ENCODE measurements at regions not wholly inside any gene's neighbourhood (a gene's known extent, or its start where the extent isn't known, plus 50 kb on each side); places are given as distances from the start of the nearest gene placed in this dataset.
A peak's percentile ranks its signal among the peaks of the same experiment; 100 is the strongest.

GRCh38 chr16:74169687-74170376 is 126.8 kb upstream of the PSMD7 start:
- DNase-seq (ENCODE audit: low read depth in 3 of 3), result no peak

GRCh38 chr16:74169066-74169465 is 127.5 kb upstream of the PSMD7 start:
- DNase-seq (ENCODE audit: low read depth in 3 of 3), result no peak

GRCh38 chr16:74168445-74168844 is 128.2 kb upstream of the PSMD7 start:
- no peak for DNase-seq (ENCODE audit: low read depth in 3 of 3)

- DNase-seq (ENCODE audit: low read depth in 3 of 3), result no peak
These were observed 130.2 kb upstream of the PSMD7 start for GRCh38 chr16:74166456-74166855.

DNA sequence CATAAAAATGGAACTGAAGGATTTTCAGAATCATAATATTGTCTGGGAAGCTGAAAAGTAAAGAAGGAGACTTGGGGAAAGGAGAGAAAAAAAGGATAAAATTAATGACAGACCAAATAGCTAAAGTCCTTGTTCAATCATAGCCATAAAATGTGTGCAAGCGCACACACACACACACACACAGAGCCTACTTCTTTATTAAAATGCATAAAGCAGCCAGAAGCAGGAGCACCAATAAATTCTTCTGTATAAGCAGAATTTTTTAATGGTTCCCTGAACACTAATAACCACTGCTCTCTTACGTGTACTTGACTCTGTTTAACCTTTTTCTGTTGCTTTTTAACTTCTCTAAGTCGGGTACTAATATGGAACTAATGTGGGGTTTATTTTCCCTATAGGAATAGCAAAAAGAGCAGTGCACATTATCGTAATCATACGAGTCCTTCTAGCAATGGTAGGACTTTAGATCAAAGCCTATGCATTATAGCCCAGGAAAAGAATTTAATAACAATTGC is 131.0 kb upstream of the PSMD7 start:
- no peak for DNase-seq (ENCODE audit: low read depth in 3 of 3)

- DNase-seq (ENCODE audit: low read depth in 3 of 3), result no peak
These were observed 135.9 kb upstream of the PSMD7 start for GRCh38 chr16:74160759-74161158.

- no peak for DNase-seq (ENCODE audit: low read depth in 3 of 3)
These were observed 142.8 kb upstream of the PSMD7 start for GRCh38 chr16:74153773-74154172.

DNA sequence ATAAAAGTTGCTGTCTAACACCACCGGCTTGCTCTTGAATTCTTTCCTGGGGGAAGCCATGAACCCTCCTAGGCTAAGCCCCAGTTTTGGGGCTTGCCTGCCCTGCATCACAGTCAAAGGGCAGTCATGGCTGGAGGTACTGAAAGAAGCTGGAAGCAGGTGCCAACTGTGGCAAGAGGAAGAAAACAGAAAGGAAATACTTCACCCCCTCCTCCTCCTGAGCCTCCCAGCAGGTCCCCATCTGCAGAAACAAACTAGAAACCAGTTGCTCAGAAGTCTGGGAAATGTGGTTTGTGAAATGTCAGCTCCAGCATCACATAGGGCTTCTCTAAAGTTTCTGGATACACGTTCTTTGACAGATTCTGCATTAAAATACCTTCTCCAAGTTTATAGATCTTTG is 150.0 kb upstream of the PSMD7 start:
- DNase-seq (ENCODE audit: low read depth in 3 of 3), result no peak

DNA sequence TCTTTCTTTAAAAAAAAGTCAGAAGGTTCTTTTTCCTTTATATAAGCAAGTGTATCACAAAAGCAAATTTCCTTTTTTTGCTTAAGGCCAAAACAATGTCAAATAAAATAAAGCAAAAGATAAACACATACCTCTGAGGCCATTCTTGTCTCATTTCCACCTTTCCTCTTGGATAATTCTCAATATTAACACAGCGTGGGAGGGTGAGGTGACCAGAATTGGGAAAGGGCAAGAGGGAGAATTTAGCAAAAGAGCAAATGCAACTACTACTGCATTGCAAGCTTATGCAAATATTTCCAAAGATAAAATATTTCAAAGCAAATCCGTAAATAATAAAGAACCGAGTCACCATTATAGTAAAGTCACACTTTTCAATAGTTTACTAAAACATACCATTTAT is 153.4 kb upstream of the PSMD7 start:
- DNase-seq (ENCODE audit: low read depth in 3 of 3), result no peak

- no peak for DNase-seq (ENCODE audit: low read depth in 3 of 3)
These were observed 155.6 kb upstream of the PSMD7 start for GRCh38 chr16:74141015-74141414.

GRCh38 chr16:74140557-74140956 is 156.1 kb upstream of the PSMD7 start:
- no peak for DNase-seq (ENCODE audit: low read depth in 3 of 3)

GRCh38 chr16:74123826-74124225 is 172.8 kb upstream of the PSMD7 start:
- DNase-seq (ENCODE audit: low read depth in 3 of 3), result no peak

- DNase-seq (ENCODE audit: low read depth in 3 of 3), result no peak
These were observed 173.4 kb upstream of the PSMD7 start for GRCh38 chr16:74123195-74123594.

- DNase-seq (ENCODE audit: low read depth in 3 of 3), result no peak
These were observed 178.8 kb upstream of the PSMD7 start for GRCh38 chr16:74117798-74118197.

DNA sequence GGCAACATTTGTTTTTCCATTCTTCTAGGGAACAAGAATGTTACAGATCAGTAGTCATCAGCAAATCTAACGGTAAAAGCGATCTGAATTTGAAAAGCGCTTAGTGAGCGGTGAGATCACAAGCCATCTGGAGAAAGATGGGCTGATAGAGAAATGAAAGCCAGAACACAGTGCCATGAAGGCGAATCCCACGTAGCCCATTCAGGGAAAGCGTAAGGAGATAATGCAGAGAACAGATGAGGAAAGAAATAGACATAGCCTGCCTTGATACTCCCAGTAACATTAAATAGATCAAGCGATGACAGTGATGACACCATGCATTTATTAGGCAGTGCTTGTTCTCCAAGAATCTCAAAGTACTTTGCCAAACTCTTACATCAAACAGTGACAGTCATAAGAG is 183.1 kb upstream of the PSMD7 start:
- DNase-seq (ENCODE audit: low read depth in 3 of 3), result no peak

DNA sequence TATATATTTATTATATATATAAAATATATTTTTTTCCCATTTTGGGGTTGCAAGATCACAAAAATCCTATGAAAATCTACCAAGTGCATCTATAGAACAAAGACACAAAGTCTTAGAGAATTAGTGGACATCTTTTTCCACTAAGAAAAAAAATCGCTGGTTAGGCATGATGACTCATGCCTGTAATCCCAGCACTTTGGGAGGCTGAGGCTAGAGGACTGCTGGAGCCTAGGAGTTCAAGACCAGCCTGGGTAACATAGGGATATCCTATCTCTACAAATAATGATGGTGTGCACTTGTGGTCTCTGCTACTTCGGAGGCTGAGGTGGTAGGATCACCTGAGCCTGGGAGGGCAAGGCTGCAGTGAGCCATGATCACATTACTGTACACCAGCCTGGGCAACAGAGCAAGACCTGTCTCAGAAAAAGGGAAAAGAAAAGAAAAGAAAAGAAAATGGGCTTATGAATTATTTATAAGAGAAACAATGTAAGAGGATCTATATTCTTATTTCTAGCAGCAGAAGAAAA is 185.1 kb upstream of the PSMD7 start:
- no peak for DNase-seq (ENCODE audit: low read depth in 3 of 3)

- DNase-seq (ENCODE audit: low read depth in 3 of 3), result peak in 2 of 3 experiments; percentile 3 to 20
These were observed 188.6 kb upstream of the PSMD7 start for GRCh38 chr16:74107795-74108610.

- no peak for DNase-seq (ENCODE audit: low read depth in 3 of 3)
These were observed 192.6 kb upstream of the PSMD7 start for GRCh38 chr16:74104022-74104421.

- DNase-seq (ENCODE audit: low read depth in 3 of 3), result no peak
These were observed 195.1 kb upstream of the PSMD7 start for GRCh38 chr16:74101379-74102137.

DNA sequence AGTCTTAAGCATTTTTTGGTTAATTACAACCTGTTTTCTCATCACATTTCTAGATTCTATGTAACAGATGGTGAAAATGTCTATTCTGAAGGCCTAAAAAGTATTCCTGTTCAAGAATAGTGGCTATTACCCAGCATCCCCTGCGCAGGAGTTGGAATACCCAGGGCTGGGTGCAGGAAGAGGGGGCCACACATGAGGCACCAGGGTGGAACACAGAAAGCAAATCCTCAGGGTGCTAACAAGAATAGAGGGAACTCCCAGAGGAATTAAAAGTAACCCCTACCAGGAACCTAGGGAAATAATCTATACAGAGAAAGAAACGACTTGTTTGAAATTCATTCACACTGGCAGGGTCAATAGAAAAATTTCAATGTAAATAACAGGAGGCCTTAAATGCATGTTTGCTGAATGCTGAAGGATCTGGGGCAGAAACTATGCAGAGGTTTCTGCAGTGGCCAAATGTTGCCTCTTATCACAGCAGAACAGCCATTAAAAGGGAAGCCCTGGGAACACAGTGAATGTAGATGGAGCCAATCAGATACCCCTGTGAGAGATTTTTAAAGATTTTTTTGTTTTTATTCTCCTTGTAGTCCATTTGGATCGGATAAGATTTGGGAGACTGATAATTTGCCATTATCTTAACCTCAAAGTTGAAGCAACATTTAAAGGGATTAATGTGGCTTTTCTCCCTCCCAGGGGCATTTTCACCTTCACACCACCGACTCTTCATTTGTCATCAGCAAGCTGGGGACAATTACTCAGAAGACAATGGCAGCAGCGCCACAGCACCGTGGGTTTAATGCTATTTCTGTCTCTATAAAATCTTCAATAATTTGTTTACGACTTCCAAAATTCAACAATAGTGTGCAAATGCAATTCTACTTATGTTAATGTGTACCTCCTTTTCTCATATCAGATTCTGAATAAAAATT is 196.0 kb upstream of the PSMD7 start:
- DNase-seq (ENCODE audit: low read depth in 3 of 3), result no peak

DNA sequence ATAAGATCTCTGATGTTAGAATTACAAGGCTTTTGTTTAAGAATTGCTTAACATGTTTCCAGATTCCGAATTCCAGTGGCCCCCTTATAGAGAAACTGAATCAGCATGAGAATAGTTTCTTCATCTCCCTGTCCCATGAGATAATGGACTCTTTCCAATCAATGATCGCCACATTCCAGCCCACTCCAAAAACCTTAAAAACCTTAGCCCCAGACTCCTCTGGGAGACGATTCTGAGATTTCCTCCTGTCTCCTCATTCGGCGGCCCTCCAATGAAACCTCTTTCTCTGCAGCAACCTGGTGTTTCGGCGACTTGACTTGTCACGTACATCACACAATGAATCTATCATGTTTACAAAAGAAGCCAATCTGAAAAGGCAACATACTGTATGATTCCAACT is 197.1 kb upstream of the PSMD7 start:
- DNase-seq (ENCODE audit: low read depth in 3 of 3), result no peak
